Endothelial cell of umbilical vein (primary cell): ENCODE measurements at regions not wholly inside any gene's neighbourhood (a gene's known extent, or its start where the extent isn't known, plus 50 kb on each side); places are given as distances from the start of the nearest gene placed in this dataset.

Source experiments
- BruUV-seq: library from RNA; stranded (reverse); fragments of 400-500 nt; replicated peaks from 2 replicates; lab custom pipeline; 2021; lab: Mats Ljungman, UMichigan
- CTCF ChIA-PET: fragments of 300-600, 350-600 bp; sonication (Branson Sonifier 250); formaldehyde crosslinking; loops from one replicate; lab custom pipeline; 2021; ENCODE audit warnings: antibody characterized with exemption, inconsistent platforms; lab: Charles Lee
- POLR2A ChIA-PET: fragments of 300-600, 350-600 bp; sonication (Branson Sonifier 250); formaldehyde crosslinking; loops from one replicate; lab custom pipeline; 2021; ENCODE audit warnings: antibody characterized with exemption, inconsistent platforms; lab: Charles Lee
- DNase-seq: peaks from one replicate; pipeline ENCODE4 v3.0.0-alpha.2; 2011; ENCODE audit warnings: low read depth, low spot score
- FAIRE-seq: peaks from 2 replicates; lab custom pipeline; 2011; peaks lifted over from hg19 to GRCh38; lab: Jason Lieb, UNC
- H2AFZ ChIP-seq: 2 replicates; pipeline ENCODE4 v1.6.0; 2012; ENCODE audit warnings: low read depth, low read length, control low read depth, inconsistent platforms
- H3K27ac ChIP-seq: 2 replicates; pipeline ENCODE4 v1.5.1; 2011; ENCODE audit warnings: low read depth, mild to moderate bottlenecking, control low read depth, low read length, moderate library complexity; ENCODE audit not compliant: insufficient read depth
- H3K27me3 ChIP-seq, 2 experiments: 2 replicates each; pipeline versions ENCODE4 v1.6.0 to v1.6.1; 2011; ENCODE audit warnings: low read length in 2 of 2, mixed read lengths in 1 of 2; ENCODE audit not compliant: control insufficient read depth in 2 of 2, insufficient read depth in 2 of 2
- H3K36me3 ChIP-seq, 2 experiments: 2 replicates in 1 of 2; 3 replicates in 1 of 2; pipeline ENCODE4 v1.5.1; 2011; ENCODE audit warnings: low read length in 2 of 2, mild to moderate bottlenecking in 1 of 2, moderate library complexity in 1 of 2; ENCODE audit not compliant: control insufficient read depth in 2 of 2, insufficient read depth in 2 of 2; ENCODE audit errors: extremely low read depth in 1 of 2
- H3K4me1 ChIP-seq: 3 replicates; pipeline ENCODE4 v1.5.1; 2011; ENCODE audit warnings: mild to moderate bottlenecking, low read length; ENCODE audit not compliant: control insufficient read depth, insufficient read depth; ENCODE audit errors: extremely low read depth
- H3K4me2 ChIP-seq: 2 replicates; pipeline ENCODE4 v1.6.1; 2011; ENCODE audit warnings: low read length, control low read depth, mixed read lengths; ENCODE audit not compliant: insufficient read depth
- H3K4me3 ChIP-seq, 3 experiments: fragments of 200-600 bp in 1 of 3; sonication (generic), shearing (Covaris generic) in 1 of 3; replicated peaks in 1 of 3; 2 replicates each; pipeline ENCODE4 v1.5.1; 2011 to 2016; ENCODE audit warnings: control low read depth in 3 of 3, low read length in 3 of 3, mild to moderate bottlenecking in 2 of 3, inconsistent platforms in 1 of 3, low read depth in 1 of 3, moderate library complexity in 1 of 3; ENCODE audit not compliant: insufficient read depth in 1 of 3
- H3K79me2 ChIP-seq: 2 replicates; pipeline ENCODE4 v1.6.0; 2012; ENCODE audit warnings: low read length, inconsistent platforms; ENCODE audit not compliant: control insufficient read depth, insufficient read depth
- H3K9ac ChIP-seq: replicated peaks from 2 replicates; pipeline ENCODE3; 2011; ENCODE audit warnings: low read length, control low read depth; ENCODE audit not compliant: insufficient read depth; ENCODE audit errors: extremely low read depth
- H3K9me1 ChIP-seq: replicated peaks from 3 replicates; pipeline ENCODE4 v1.6.0; 2011; ENCODE audit warnings: mild to moderate bottlenecking, low read length; ENCODE audit not compliant: control insufficient read depth, insufficient read depth; ENCODE audit errors: extremely low read depth
- H3K9me3 ChIP-seq: replicated peaks from 2 replicates; pipeline ENCODE4 v1.5.1; 2012; ENCODE audit warnings: low read length, inconsistent platforms; ENCODE audit not compliant: control insufficient read depth, insufficient read depth
- H4K20me1 ChIP-seq: replicated peaks from 2 replicates; pipeline ENCODE3; 2011; ENCODE audit warnings: mild to moderate bottlenecking, low read length; ENCODE audit not compliant: control insufficient read depth, insufficient read depth; ENCODE audit errors: extremely low read depth
- CTCF ChIP-seq, 2 donors: IDR thresholded peaks; 1 replicate in 1 of 2; 2 replicates in 1 of 2; pipeline ENCODE4 v1.5.1; 2011; ENCODE audit warnings: low read length in 2 of 2, mild to moderate bottlenecking in 2 of 2, moderate library complexity in 2 of 2, control low read depth in 1 of 2, inconsistent platforms in 1 of 2, low read depth in 1 of 2; ENCODE audit not compliant: insufficient read depth in 1 of 2; ENCODE audit errors: extremely low read depth in 1 of 2
- EZH2 ChIP-seq: IDR thresholded peaks from 2 replicates; pipeline ENCODE4 v1.6.1; 2012; ENCODE audit warnings: borderline replicate concordance, low read depth, mild to moderate bottlenecking, moderate library complexity, low read length, inconsistent platforms; ENCODE audit not compliant: severe bottlenecking
- FOS ChIP-seq: IDR thresholded peaks from 2 replicates; pipeline ENCODE4 v1.6.1; 2011; ENCODE audit warnings: mild to moderate bottlenecking, low read length, moderate library complexity, borderline replicate concordance; ENCODE audit not compliant: insufficient read depth
- GATA2 ChIP-seq: IDR thresholded peaks from 2 replicates; pipeline ENCODE4 v1.7.0; 2011; ENCODE audit warnings: low read depth, mild to moderate bottlenecking, moderate library complexity, mixed read lengths, low read length; ENCODE audit not compliant: insufficient read length, insufficient read depth
- JUN ChIP-seq: IDR thresholded peaks from 2 replicates; pipeline ENCODE4 v1.6.1; 2011; ENCODE audit warnings: borderline replicate concordance, low read depth; ENCODE audit not compliant: insufficient read length, insufficient read depth
- MAX ChIP-seq: IDR thresholded peaks from 2 replicates; pipeline ENCODE4 v1.6.1; 2011; ENCODE audit not compliant: insufficient read depth, insufficient read length
- MYC ChIP-seq: IDR thresholded peaks from one replicate; pipeline ENCODE4 v1.6.1; 2011; ENCODE audit warnings: mild to moderate bottlenecking, low read depth, low read length
- POLR2A ChIP-seq: IDR thresholded peaks from 2 replicates; pipeline ENCODE4 v1.6.1; 2012; ENCODE audit warnings: low read depth, mild to moderate bottlenecking, control low read depth, low read length
- POLR2AphosphoS5 ChIP-seq: IDR thresholded peaks from 2 replicates; pipeline ENCODE4 v1.6.1; 2012; ENCODE audit warnings: low read depth, mild to moderate bottlenecking, control low read depth, low read length, moderate library complexity; ENCODE audit not compliant: insufficient read depth
- dilution Hi-C: fragments of 300-500 bp; cut with MboI; formaldehyde crosslinking; loops from one replicate; pipeline ENCODE4 v1.15.0; 2019; ENCODE audit warnings: low sequenced_read_pairs; ENCODE audit not compliant: extremely low pct_ligation_motif_present
- intact Hi-C: fragments of 100-400 bp; cut with micrococcal nuclease; formaldehyde crosslinking; loops from one replicate; pipeline ENCODE4 v1.10.0; 2022

GRCh38 chr15:69597061-69597592, 144.5 kb downstream of the RPLP1 start:
- H4K20me1 ChIP-seq, result no peaks in the 10 kb centered on the region
- FAIRE-seq, result no peak
- H3K9me1 ChIP-seq, result no peaks in the 10 kb centered on the region
- H3K79me2 ChIP-seq, result no peaks in the 10 kb centered on the region
- H3K4me1 ChIP-seq, result no peaks in the 10 kb centered on the region
- H3K36me3 ChIP-seq, result no peaks in the 10 kb centered on the region
- no peak overlapping the region for H3K4me3 ChIP-seq
- DNase-seq, result no peak
- H3K9me3 ChIP-seq, result no peaks in the 10 kb centered on the region
- TF ChIP-seq GATA2 (no peak), MYC (no peak), POLR2A (no peak), POLR2AphosphoS5 (no peak), FOS (no peak), JUN (no peak), EZH2 (no peak), MAX (no peak), CTCF (IDR thresholded peaks at IDR 0.05; ENCODE audit: extremely low read depth in 1 of 2, insufficient read depth in 1 of 2, low read depth in 1 of 2, low read length in 2 of 2) (no peak)
- H3K27ac ChIP-seq, result no peak overlapping the region
- BruUV-seq, result no TSS peak
- H3K4me2 ChIP-seq, result no peak overlapping the region
- intact Hi-C loops (no loop called here), dilution Hi-C loops (no loop called here)
- no peak overlapping the region for H3K9ac ChIP-seq
- peaks cover 2 to 9% of the 10 kb centered on the region in 2 experiments for H3K27me3 ChIP-seq
- ChIA-PET POLR2A (no interaction called here), CTCF (no interaction called here)
- H2AFZ ChIP-seq, result no peak overlapping the region
